HEK293 (cell line): ENCODE measurements at regions not wholly inside any gene's neighbourhood (a gene's known extent, or its start where the extent isn't known, plus 50 kb on each side); places are given as distances from the start of the nearest gene placed in this dataset.

ENCODE experiments used
- CTCF ChIP-seq: fragments of 450-650 bp; formaldehyde crosslinking; IDR thresholded peaks from 2 replicates; pipeline ENCODE4 v1.5.1; 2016; ENCODE audit warnings: missing biosample characterization, missing genetic modification characterization
- PATZ1 ChIP-seq: fragments of 450-650 bp; formaldehyde crosslinking; IDR thresholded peaks from 2 replicates; pipeline ENCODE4 v1.5.1; 2016; ENCODE audit warnings: missing biosample characterization, missing genetic modification characterization
- SALL2 ChIP-seq: fragments of 450-650 bp; formaldehyde crosslinking; IDR thresholded peaks from 2 replicates; pipeline ENCODE4 v1.5.0; 2017; ENCODE audit warnings: missing biosample characterization, mild to moderate bottlenecking, missing genetic modification characterization, borderline replicate concordance
- SP2 ChIP-seq: fragments of 450-650 bp; formaldehyde crosslinking; IDR thresholded peaks from 2 replicates; pipeline ENCODE4 v1.5.1; 2016; ENCODE audit warnings: missing biosample characterization, missing genetic modification characterization
- ZBTB21 ChIP-seq: fragments of 450-650 bp; formaldehyde crosslinking; IDR thresholded peaks from 2 replicates; pipeline ENCODE4 v1.5.1; 2017; ENCODE audit warnings: missing biosample characterization, missing genetic modification characterization
- ZBTB48 ChIP-seq: fragments of 450-650 bp; formaldehyde crosslinking; IDR thresholded peaks from 2 replicates; pipeline ENCODE4 v1.5.1; 2016; ENCODE audit warnings: missing biosample characterization, missing genetic modification characterization
- ZNF10 ChIP-seq: fragments of 450-650 bp; formaldehyde crosslinking; IDR thresholded peaks from 2 replicates; pipeline ENCODE4 v1.5.1; 2017; ENCODE audit warnings: missing biosample characterization, missing genetic modification characterization
- ZNF292 ChIP-seq: fragments of 450-650 bp; formaldehyde crosslinking; IDR thresholded peaks from 2 replicates; pipeline ENCODE4 v1.5.1; 2016; ENCODE audit warnings: low read depth, missing biosample characterization, missing genetic modification characterization, borderline replicate concordance
- ZNF670 ChIP-seq: fragments of 450-650 bp; formaldehyde crosslinking; IDR thresholded peaks from 2 replicates; pipeline ENCODE4 v1.5.1; 2016; ENCODE audit warnings: missing biosample characterization, missing genetic modification characterization, low read depth
- ZNF692 ChIP-seq: fragments of 450-650 bp; formaldehyde crosslinking; IDR thresholded peaks from 2 replicates; pipeline ENCODE4 v1.5.1; 2016; ENCODE audit warnings: missing biosample characterization, missing genetic modification characterization
- ZNF701 ChIP-seq: fragments of 450-650 bp; formaldehyde crosslinking; IDR thresholded peaks from 2 replicates; pipeline ENCODE4 v1.5.1; 2016; ENCODE audit warnings: missing biosample characterization, missing genetic modification characterization
- ZNF776 ChIP-seq: fragments of 450-650 bp; formaldehyde crosslinking; IDR thresholded peaks from 2 replicates; pipeline ENCODE4 v1.5.0; 2017; ENCODE audit warnings: missing biosample characterization, missing genetic modification characterization, borderline replicate concordance

- TF ChIP-seq ZNF701 (tag by site-specific recombination) (no peak), CTCF (no peak), ZNF776 (no peak), ZNF692 (no peak), ZBTB21 (no peak), SALL2 (tag by site-specific recombination) (no peak), ZNF670 (tag by site-specific recombination) (no peak), ZNF292 (no peak), SP2 (tag by site-specific recombination) (no peak), ZNF10 (tag by site-specific recombination) (no peak), ZBTB48 (no peak), PATZ1 (tag by site-specific recombination) (no peak)
Measured at GRCh38 chr16:59163371-59164055, 429.4 kb upstream of the GOT2 start.
